ENCODE measurements at regions not wholly inside any gene's neighbourhood (a gene's known extent, or its start where the extent isn't known, plus 50 kb on each side); places are given as distances from the start of the nearest gene placed in this dataset.
"Not testable (repeated sequence)": the region's sequence is repeated elsewhere in the genome, so short reads cannot be mapped to it uniquely, and the experiment has no call there.

DNA sequence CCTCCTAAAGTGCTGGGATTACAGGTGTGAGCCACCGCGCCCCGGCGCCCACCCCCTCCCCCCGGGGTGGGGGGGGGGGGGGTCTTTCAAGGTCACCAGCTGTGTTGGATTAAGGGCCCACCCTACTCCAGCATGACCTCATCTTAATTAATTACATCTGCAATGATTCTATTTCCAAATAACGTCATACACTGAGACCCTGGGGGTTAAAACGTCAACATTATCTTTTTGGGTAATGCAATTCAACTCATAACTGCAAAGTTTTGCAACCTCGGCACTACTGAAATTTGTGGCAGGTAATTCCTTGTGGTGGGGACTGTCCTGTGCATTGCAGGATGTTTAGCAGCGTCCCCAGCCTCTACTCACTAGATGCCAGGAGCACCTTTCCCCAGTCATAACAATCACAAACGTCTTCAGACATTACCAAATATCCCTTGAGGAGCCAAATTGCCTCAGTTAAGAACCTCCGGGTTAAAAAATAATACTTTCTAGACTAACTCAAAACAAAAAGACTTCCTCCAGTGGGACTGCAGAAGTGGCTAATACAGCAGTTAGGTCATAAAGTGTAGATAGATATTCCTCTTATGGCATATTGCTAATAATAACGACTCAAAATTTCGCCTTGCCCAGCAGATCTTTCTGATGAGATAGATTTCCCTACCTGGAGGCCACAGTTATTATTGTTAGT, 233.0 kb upstream of the KAZN start:
- DNase-seq = no peak

DNA sequence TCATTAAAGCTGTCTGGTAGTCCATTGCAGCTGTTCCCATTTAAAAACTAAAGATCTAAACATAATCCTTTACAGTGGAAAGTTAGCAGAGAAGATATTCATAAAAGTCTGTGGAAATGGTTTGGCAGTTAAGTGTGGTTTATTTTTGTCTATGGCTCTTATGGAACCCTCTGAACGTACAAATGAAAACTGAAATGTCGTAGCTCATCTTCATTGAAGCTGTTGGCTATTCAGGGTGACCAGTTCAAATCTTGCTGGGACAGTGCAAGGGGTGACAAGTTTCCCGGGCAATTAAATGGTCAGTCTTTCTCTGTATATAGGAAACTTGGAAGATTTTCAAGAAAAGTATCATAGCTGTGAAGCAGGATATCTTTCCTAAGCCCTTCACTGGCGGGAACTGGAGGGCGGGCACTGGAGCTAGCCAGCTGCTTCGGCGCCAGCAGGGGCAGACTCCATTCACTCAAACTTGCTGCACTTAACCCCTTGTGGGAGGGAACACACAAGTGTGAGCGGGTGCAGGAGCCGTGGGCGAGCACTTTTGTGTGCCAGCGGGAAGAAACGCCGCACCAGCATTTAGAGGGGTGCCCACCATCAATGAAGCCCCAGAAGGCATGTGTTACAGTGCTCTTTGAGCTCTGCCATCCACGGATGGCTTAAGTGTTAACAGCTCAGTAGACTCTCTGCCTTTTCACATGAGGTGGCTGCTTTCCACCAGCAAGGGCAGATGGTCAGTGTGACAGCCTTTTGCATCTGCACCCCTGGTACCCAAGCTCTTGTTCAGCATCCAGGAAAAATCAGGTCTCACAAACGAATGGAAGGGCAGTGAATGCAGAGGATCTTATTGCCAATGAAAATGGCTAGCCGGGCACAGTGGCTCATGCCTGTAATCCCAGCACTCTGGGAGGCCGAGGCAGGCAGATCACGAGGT, 232.1 kb upstream of the KAZN start:
- DNase-seq = no peak

DNA sequence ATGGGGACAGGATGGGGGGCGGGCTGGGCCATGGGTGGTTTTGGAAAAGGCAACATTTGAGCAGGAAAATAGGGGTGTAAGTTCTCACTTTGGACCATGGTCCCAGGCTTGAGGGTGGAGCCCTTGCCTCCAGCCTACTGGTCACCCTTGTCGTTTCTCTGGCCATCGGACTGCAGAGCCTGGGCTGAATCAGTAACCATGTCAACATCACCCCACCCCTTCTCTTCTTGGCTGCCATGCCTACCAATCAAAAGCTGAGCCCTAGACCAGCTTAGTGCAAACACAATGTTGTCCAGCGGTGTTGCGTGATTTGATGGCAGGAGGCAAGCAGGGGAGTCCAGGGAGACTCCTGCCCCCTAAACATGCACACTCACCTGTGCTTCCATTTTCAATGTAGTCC, 231.0 kb upstream of the KAZN start:
- DNase-seq = no peak

DNA sequence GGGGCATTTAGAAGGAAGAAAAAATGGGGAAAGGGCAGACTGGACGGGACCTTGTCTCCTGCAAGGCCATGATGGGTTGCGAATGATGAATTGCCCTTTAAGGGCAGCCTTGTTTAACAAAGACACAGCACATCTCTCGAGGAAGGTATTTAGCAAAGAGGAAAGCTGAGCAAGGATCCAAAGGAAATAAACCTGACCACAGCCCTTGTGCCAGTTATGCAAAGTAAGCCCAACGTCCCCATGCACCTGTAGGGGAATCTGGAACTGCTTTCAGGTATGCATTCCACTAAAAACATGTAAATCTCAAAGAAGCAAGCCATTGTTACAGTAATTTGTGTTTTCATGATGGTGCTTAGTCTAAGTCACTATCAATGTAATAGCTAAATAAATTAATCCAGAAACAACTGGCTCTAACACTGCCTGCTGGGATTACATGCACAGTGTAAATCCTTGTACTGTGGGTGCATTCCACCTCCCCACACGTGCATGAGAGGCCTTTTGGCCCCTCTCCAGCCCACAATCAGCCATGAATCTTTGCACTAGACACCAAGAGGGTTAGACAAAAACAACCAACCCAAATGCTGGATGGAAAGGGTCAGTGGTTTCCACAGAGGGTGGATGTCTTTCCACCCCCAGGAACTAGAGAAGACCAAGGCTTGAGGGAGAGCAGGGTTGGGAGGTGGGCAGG, 228.8 kb upstream of the KAZN start:
- DNase-seq = no peak

DNA sequence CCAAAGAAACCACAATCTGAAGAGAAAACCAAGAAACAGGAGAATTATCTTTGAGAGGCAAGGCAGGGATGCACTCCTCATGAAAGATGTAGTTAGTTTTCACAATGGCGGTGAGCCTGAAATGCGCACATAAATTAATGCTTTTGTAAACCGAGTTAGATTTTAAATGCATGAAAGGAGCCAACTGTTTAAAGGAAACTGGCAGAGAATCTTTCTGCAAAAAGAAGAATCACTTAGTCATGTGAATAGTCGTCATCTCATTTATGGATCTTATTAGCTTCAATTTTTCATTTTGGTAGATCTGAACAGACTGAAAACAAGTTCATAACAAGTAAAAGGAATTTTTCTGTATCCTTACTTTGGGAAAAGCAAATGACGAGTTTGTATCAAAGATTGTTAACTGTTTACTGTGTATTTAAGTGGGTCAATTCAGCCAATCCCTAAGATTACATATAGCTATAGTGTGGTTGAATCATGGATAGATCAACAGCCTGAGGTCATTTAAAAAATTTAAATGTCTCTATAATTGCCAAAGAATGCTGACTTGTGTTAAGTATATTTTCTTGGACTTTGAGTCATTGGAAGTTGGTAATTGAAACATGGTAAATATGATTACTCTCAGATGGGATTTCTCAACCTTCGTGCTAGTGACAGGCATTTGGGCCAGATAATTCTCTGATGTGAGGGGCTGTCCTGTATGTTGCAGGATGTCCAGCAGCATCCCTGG, 226.6 kb upstream of the KAZN start:
- DNase-seq = no peak

DNA sequence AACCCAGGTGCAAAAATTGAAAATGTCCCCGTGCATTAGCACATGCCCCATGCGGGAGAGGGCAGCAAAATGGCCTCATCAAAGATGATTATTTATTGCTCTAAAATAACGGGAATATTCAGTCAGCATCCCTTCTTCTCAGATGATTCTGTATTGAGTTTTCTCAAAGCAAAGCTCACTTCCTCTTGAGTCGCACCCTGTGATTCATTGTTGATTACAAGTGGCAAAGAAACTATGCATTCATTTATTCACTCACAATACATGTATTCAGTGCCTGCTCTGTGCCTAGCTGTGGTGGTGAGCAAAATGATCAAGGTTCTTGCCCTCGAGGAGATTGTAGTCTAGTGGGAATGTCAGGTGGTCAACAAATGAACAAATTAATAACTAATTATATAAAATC, 226.0 kb upstream of the KAZN start:
- DNase-seq = no peak

DNA sequence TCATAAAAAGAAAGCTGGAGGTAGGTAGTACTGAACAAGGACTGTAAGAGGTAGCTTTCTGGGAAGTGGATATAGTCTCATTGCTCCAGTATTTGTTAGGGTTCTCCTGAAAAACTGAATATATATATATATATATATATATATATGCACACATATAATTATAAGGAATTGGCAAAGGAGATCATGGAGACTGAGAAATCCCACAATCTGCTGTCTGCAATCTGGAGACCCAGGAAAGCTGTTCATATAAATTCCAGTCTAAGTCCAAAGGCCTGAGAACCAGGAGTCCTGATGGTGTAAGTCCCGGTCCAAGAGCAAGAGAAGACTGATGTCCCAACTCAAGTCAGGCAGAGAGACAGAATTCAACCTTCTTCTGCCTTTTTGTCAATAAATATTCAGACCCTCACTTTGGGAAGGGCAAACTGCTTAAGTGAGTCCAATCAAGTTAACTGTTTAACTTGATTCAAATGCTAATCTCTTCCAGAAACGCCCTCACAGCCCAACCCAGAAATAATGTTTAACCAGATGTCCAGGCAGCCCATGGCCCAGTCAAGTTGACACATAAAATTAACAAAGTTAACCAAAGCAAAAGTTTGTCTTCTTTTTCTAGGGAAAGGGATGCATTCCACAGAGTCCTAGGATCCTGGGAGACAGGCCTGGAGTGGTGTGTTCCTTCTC, 225.3 kb upstream of the KAZN start:
- no peak for DNase-seq

DNA sequence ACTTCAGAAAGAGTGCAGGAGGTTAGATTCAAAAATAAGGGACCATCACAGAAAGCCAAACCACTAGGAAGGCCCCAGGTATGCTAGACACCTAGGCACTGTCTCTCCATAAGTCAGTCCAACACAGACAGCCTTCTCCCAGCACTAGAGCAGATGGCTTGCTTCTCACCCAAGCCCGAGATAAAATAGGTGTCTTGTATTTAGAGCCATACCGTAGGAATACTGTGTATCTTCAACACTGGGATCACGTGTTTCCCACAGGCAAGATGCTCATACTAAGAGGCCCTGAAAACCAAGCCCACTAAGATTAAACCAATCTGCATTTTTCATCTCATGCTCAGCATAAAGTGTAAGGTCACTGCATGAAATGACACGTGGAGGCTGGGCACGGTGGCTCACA, 223.3 kb upstream of the KAZN start:
- no peak for DNase-seq

DNA sequence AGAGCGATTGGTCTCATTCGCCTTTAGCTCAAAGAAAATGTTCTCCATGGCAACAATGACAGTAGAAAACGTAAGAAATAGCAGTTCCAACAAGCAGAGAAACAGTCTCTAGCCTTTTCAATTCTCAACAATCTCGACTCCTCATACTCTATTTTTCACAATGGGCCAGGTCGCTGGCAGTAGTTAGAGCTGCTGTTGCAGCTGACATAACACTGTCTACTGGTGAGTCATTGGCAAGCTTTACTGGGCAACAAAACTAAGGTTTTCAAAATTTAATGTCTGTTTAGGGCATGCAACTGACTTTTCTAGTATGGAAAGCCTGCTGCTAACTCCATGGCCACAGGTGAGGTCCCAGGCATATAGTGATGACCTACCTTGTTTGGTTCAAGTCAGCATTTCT, 221.1 kb upstream of the KAZN start:
- no peak for DNase-seq

DNA sequence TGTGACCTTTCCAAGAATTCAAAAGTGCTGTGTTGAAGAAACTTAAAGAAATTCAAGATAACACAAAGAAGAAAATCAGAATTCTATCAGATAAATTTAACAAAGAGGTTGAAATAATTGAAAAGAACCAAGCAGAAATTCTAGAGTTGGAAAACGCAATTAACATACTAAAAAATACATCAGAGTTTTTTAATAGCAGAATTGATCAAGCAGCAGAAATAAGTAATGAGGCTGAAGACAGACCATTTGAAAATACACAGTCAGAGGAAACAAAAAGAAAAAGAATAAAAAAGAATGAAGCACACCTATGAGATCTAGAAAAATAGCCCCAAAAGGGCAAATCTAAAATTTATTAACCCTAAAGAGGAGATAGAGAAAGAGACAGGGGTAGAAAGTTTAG, 218.1 kb upstream of the KAZN start:
- no peak for DNase-seq

DNA sequence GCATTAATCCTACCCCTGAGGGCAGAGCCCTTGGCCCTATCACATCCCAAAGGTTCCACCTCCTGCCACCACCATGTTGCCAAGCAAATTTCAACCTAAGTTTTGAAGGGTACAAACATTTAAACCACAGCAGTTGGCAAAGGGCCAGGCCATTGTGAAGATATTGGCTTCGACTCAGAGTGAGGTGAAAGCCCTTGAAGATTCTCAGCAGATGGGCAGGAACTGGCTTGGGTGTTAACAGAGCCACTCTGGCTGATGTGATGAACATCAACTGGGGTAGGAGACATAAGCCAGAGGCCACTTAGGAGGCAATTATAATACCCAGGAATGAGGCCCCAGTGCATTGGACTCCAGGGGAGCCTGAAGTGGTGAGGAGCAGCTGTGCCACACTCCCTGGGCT, 207.7 kb upstream of the KAZN start:
- no peak for DNase-seq

DNA sequence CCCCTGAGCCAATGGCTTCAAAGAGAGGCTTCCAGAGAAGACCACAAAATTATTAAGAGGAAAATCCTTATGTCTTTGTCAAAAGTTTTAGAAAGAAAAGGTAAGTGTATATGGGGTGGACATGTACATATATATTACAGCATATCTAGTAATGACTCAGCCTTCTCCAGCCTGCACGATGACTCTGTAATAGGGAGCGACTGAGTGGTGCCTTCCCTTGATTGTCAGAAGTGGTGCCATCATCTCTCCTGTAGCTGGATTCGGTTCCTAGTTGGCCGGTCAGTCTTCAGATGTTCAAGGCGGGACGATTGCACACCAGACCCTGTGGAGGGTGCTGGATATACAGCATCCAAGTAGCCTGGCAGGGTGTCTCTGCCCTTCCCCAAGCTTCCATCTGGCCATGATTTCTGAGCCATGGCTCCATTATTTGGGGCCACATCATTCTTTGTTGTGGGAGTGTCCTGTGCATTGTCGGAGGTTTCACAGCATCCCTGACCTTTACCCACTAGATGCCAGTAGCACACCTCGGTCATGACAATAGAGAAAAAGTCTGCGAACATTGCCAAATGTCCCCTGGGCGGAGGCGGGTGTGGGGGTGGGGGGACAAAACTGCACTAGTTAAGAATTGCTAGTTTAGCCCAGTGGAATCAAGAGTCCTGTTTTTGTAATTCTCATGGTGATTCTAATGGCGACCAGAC, 206.2 kb upstream of the KAZN start:
- no peak for DNase-seq

DNA sequence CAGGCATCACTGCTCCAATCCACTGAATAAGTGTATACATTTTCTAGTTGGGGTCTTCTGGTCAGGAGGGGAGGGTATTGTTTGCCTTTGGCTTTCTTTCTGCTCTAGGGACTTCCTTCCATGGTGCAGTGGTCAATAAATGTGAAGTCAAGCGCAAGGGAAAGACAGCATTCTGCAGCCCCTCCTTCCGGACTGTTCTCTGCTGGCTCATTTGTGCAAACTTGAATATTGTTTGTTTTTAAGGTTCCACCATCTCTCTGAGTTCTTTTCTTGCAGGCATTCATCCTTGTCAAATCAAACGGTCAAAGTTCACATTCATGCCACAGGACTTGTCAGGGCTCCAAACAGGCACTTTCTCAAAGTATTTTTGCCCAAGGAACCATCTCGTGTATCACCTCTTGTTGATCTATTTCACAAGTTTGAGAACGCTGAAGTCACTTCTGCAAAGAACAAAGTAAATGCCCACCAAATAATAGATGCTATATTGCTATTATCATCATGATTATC, 205.6 kb upstream of the KAZN start:
- DNase-seq = no peak

DNA sequence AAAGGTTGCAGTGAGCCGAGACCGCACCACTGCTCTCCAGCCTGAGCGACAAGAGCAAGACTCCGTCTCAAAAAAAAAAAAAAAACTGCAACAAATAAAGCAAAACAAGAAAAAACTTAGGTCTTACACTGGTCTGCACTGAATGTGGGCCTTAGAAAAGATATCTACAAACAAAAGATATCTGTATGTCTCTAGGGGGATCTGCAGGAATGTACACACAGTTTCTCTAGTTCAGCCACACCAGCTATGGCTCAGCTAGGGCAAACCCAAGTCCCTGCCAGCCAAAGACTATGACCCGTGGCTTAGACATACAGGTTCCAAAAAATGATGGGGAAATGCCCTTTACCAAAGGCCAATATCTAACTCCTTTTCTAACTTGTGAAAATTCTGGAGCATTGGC, 202.4 kb upstream of the KAZN start:
- no peak for DNase-seq

DNA sequence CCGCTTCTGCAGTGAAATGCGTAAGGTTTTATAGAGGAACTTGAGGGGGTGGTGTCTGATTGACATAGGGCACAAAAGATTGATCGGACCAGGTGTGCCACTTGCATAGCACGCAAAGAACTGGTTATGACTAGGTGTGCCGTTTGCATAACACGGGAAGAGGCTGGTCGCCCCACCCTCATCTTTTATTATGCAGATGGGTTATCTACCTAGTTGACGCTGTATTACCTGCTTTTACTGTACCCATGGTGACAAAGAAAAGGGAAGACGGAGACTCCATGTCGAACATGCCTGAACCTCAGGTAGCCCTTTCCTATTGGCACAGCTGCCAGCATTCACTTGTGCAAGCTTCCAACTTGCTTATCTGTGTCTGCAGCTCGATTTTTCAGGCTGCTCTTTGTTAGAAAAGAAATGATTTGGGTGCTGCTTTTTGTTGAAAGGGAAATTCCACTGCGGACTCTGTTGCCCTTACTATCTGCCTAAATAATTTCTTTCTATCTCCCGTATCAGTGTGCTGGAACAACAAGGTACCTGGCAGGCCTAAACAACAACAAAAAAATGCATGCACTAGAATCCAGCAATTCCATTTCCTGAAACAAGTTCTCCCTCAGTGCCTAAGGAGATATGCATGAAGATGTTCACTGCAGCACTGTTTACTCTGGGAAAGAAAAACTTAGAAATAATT, 194.4 kb upstream of the KAZN start:
- no peak for DNase-seq

DNA sequence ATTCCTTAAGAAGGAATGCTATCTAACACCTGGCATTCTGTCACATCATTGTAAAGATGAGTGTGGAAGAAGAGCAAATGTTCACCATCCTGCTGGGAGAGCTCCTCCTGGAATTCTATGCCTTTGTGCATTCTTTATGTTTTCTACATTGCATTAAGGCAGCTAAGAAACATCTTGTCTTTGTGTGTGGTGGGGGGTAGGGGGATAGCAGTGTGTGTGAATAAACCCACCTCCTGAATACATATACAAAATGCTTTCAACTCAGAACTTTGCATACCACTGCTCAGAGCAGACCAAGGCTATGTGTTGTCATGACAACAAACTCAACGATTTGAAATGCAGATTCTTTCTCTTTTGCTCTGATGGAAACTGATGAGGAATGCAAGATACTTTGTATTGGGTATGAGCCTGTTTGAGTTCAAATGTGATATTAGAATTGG, 193.6 kb upstream of the KAZN start:
- DNase-seq = no peak

DNA sequence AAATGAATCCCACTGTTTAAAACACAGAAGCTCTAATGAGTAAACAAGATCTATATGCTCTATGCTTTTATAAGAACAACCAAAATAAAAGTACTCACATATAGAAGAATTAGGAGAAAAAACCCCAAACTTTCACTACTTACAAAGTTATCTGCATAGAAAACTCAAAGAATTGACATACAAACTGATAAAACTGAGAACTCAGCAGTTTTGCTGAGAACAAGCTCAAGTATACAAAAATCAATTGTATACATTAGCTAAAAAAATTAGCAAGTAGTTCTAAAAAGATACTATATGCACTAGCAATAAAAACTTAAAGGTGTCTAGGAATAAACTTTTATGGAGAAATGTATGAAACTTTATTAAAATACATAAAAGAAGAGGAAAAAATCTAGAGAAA, 186.2 kb upstream of the KAZN start:
- no peak for DNase-seq

DNA sequence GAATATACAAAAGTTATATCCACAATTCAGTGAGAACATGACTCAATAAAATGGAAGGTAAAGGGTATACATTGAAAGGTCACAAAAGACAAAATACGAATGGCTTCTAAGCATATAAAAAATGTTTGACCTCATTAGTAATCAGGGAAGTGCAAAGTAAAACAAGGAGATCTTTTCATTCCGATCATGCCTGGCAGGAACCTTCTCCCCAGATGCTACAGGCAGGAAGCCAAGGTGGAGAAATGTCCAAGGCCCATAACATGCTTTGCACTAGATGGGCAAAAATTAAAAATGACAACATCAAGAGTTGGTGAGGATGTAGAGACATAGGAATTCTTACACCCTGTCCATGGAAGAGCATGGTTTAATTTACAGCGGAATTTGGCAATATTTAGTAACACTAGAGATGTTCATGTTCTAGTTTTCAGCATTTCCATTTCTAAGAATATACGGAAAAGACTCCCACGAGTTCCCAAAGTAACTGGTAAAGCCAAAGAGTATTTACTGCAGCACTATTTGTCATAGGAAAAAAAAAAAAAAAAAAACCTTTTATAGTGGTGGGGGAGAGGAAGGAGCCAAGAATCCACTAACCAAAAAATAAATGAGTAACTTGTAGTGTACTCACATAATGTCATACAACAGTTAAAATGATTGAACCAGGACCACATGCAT, 184.5 kb upstream of the KAZN start:
- DNase-seq = no peak

DNA sequence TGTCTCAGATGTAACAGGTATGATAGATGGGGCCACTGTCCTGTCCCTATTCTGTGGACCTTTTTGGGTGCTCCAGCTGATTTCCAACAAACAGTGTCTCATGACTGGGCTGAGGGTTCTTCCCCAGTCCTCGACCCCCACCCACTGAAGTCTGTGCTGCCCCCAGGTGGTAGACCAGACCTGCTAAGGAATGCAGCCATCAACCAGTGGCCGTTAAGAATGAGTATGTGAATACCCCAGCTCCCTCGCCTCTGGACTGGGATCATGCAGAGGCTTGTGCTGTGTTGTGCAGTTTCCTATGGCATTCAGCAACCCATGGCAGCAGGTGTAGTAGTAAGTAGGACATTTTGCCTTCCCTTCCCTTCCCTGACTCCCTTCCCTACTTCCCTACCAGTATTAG, 183.1 kb upstream of the KAZN start:
- DNase-seq = no peak

DNA sequence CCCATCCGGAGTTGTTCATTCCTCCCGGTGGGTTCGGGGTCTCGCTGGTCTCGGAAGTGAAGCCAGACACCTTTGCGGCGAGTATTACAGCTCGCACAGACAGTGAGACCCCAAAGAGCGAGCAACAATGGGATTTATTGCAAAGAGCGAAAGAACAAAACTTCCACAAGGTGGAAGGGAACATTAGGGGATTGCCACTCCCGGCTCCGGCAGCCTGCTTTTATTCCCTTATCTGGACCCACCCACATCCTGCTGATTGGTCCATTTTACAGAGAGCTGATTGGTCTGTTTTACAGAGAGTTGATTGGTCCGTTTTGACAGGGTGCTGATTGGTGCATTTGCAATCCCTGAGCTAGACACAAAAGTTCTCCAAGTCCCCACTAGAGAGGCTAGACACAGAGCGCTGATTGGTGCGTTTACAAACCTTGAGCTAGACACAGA, 178.7 kb upstream of the KAZN start:
- not testable (repeated sequence) for DNase-seq

Measured in DMS53 (cell line).